ENCODE measurements at regions not wholly inside any gene's neighbourhood (a gene's known extent, or its start where the extent isn't known, plus 50 kb on each side); places are given as distances from the start of the nearest gene placed in this dataset.

- no peak overlapping the region for H3K4me3 Mint-ChIP-seq
- no peak overlapping the region for H2AFZ ChIP-seq (ENCODE audit: low read length)
- H2BK120ac ChIP-seq (ENCODE audit: low read depth, low read length, poor library complexity, severe bottlenecking) = no peak overlapping the region
- H3K9me3 ChIP-seq (ENCODE audit: control insufficient read depth, low read depth, low read length) = no peaks in the 10 kb centered on the region
- H3K9me3 Mint-ChIP-seq = no peaks in the 10 kb centered on the region
- H3K14ac ChIP-seq (ENCODE audit: insufficient read depth, low read length) = no peak overlapping the region
- no peak overlapping the region for H3K4me2 ChIP-seq (ENCODE audit: insufficient read depth, insufficient read length, low read length)
- no peak overlapping the region for H3K4ac ChIP-seq (ENCODE audit: low read depth, low read length)
- peaks cover 37% of the 10 kb centered on the region for H3K27me3 Mint-ChIP-seq (ENCODE audit: low read depth)
- no peak overlapping the region for H2AK5ac ChIP-seq (ENCODE audit: insufficient read length, low read length)
- no peak overlapping the region for H3K27ac ChIP-seq (ENCODE audit: insufficient read length, low read depth, low read length)
- no peaks in the 10 kb centered on the region for H3K23me2 ChIP-seq (ENCODE audit: insufficient read length, low read depth, low read length, poor library complexity, severe bottlenecking)
- WGBS (ENCODE audit: extremely low coverage, insufficient read length, low lambda C conversion rate) = no CpG with 5 or more reads among the region's 16 CpGs
- H2BK20ac ChIP-seq (ENCODE audit: low read depth, low read length, poor library complexity, severe bottlenecking) = no peak overlapping the region
- H3K4me1 ChIP-seq (ENCODE audit: insufficient read depth, low read length) = no peaks in the 10 kb centered on the region; the same call in 1 of the 2 replicates
- no peak overlapping the region for H3K56ac ChIP-seq (ENCODE audit: insufficient read length, low read depth, low read length)
- no peak overlapping the region for H2BK5ac ChIP-seq (ENCODE audit: insufficient read length, low read length)
- H2BK15ac ChIP-seq (ENCODE audit: low read depth, low read length) = no peak overlapping the region
- no peak overlapping the region for H3K18ac ChIP-seq (ENCODE audit: insufficient read length, low read depth, low read length)
- no peak for TF ChIP-seq CTCF (conservative IDR thresholded peaks at IDR 0.05)
- no peaks in the 10 kb centered on the region; a peak in 1 of 7 replicates for H3K36me3 Mint-ChIP-seq (ENCODE audit: insufficient read depth in 1 of 3, low read depth in 3 of 3)
- no peak overlapping the region for H3T11ph ChIP-seq (ENCODE audit: low read length)
- H2BK12ac ChIP-seq (ENCODE audit: insufficient read length, low read depth, low read length) = no peak overlapping the region
- H4K8ac ChIP-seq (replicated peaks; ENCODE audit: insufficient read length, low read depth, low read length) = no peak overlapping the region
- H4K5ac ChIP-seq (ENCODE audit: insufficient read length, low read depth, low read length) = no peak overlapping the region
- H4K20me1 ChIP-seq (ENCODE audit: control insufficient read depth, insufficient read depth, insufficient read length) = no peaks in the 10 kb centered on the region
- DNase-seq = peak; percentile 21
- no peaks in the 10 kb centered on the region for H3K79me2 ChIP-seq (ENCODE audit: insufficient read depth, low read length)
- H3K9ac ChIP-seq (ENCODE audit: extremely low read depth, insufficient read length, low read length) = no peak overlapping the region
- no peak overlapping the region for H4K91ac ChIP-seq (ENCODE audit: insufficient read length, low read depth, low read length)
- H3K27ac Mint-ChIP-seq = no peak overlapping the region; a peak in 1 of 7 replicates
- H3K23ac ChIP-seq (ENCODE audit: insufficient read length, low read depth, low read length) = no peak overlapping the region
- no peaks in the 10 kb centered on the region; the same call in 1 of the 2 replicates for H3K27me3 ChIP-seq (ENCODE audit: insufficient read depth, low read length)
- peaks cover 28 to 43% of the 10 kb centered on the region in 2 experiments for H3K4me1 Mint-ChIP-seq
- H3K79me1 ChIP-seq (ENCODE audit: insufficient read depth, low read depth, low read length, poor library complexity, severe bottlenecking) = no peaks in the 10 kb centered on the region
Measured at GRCh38 chr2:864501-865106, 86.0 kb upstream of the SNTG2 start.

All from H9 (cell line).